ENCODE measurements at regions not wholly inside any gene's neighbourhood (a gene's known extent, or its start where the extent isn't known, plus 50 kb on each side); places are given as distances from the start of the nearest gene placed in this dataset.

- Histone ChIP-seq H3K4me1 (ENCODE audit: control insufficient read depth in 5 of 5, insufficient read depth in 5 of 5, low read length in 5 of 5) (no peaks in the 10 kb centered on the region), H3K27me3 (ENCODE audit: control insufficient read depth in 3 of 3, insufficient read depth in 3 of 3, low read length in 2 of 3) (no peaks in the 10 kb centered on the region), H3K27ac (ENCODE audit: low read depth in 1 of 2, low read length in 1 of 2) (no peak overlapping the region), H3K9me3 (ENCODE audit: control insufficient read depth in 4 of 4, insufficient read depth in 3 of 4, low read length in 3 of 4) (peaks cover 0 to 3% (median 0%) of the 10 kb centered on the region in 4 donors), H3K9ac (ENCODE audit: insufficient read depth in 1 of 2, low read length in 2 of 2) (no peak overlapping the region), H3K36me3 (ENCODE audit: control insufficient read depth in 4 of 4, insufficient read depth in 4 of 4, low read length in 4 of 4) (no peaks in the 10 kb centered on the region), H3K4me3 (no peak overlapping the region)
- 89 to 94% methylated on average over 5 of the region's 5 CpGs for WGBS, 2 donors
- TF ChIP-seq CTCF (IDR thresholded peaks at IDR 0.05; ENCODE audit: control extremely low read depth, extremely low read depth) = no peak
- DNase-seq = no peak
- no peak for ATAC-seq (ENCODE audit: insufficient read depth, low FRiP score)
These were observed 397.7 kb upstream of the EPHA6 start for GRCh38 chr3:96416549-96417255.

- Histone ChIP-seq H3K9me3 (ENCODE audit: control insufficient read depth in 4 of 4, insufficient read depth in 3 of 4, low read length in 3 of 4) (peaks cover 0 to 2% (median 0%) of the 10 kb centered on the region in 4 donors), H3K36me3 (ENCODE audit: control insufficient read depth in 4 of 4, insufficient read depth in 4 of 4, low read length in 4 of 4) (no peaks in the 10 kb centered on the region), H3K4me3 (no peak overlapping the region), H3K27ac (ENCODE audit: low read depth in 1 of 2, low read length in 1 of 2) (no peak overlapping the region), H3K4me1 (ENCODE audit: control insufficient read depth in 5 of 5, insufficient read depth in 5 of 5, low read length in 5 of 5) (no peaks in the 10 kb centered on the region), H3K27me3 (ENCODE audit: control insufficient read depth in 3 of 3, insufficient read depth in 3 of 3, low read length in 2 of 3) (no peaks in the 10 kb centered on the region), H3K9ac (ENCODE audit: insufficient read depth in 1 of 2, low read length in 2 of 2) (no peak overlapping the region)
- TF ChIP-seq CTCF (IDR thresholded peaks at IDR 0.05; ENCODE audit: control extremely low read depth, extremely low read depth) = no peak
- ATAC-seq (ENCODE audit: insufficient read depth, low FRiP score) (no peak), DNase-seq (no peak)
These were observed 386.3 kb upstream of the EPHA6 start for GRCh38 chr3:96428097-96428496.

- Histone ChIP-seq H3K4me1 (ENCODE audit: control insufficient read depth in 5 of 5, insufficient read depth in 5 of 5, low read length in 5 of 5) (no peaks in the 10 kb centered on the region), H3K9ac (ENCODE audit: insufficient read depth in 1 of 2, low read length in 2 of 2) (no peak overlapping the region), H3K36me3 (ENCODE audit: control insufficient read depth in 4 of 4, insufficient read depth in 4 of 4, low read length in 4 of 4) (no peaks in the 10 kb centered on the region), H3K27me3 (ENCODE audit: control insufficient read depth in 3 of 3, insufficient read depth in 3 of 3, low read length in 2 of 3) (no peaks in the 10 kb centered on the region), H3K9me3 (ENCODE audit: control insufficient read depth in 4 of 4, insufficient read depth in 3 of 4, low read length in 3 of 4) (peaks cover 0 to 2% (median 0%) of the 10 kb centered on the region in 4 donors), H3K4me3 (no peak overlapping the region), H3K27ac (ENCODE audit: low read depth in 1 of 2, low read length in 1 of 2) (no peak overlapping the region)
- DNase-seq = no peak
- no peak for TF ChIP-seq CTCF (IDR thresholded peaks at IDR 0.05; ENCODE audit: control extremely low read depth, extremely low read depth)
- WGBS, 2 donors = 77 to 87% methylated on average over 2 of the region's 2 CpGs
- ATAC-seq (ENCODE audit: insufficient read depth, low FRiP score) = no peak
These were observed 384.3 kb upstream of the EPHA6 start for GRCh38 chr3:96430079-96430478.

- DNase-seq = no peak
- Histone ChIP-seq H3K4me3 (no peak overlapping the region), H3K27ac (ENCODE audit: low read depth in 1 of 2, low read length in 1 of 2) (no peak overlapping the region), H3K9ac (ENCODE audit: insufficient read depth in 1 of 2, low read length in 2 of 2) (no peak overlapping the region), H3K9me3 (ENCODE audit: control insufficient read depth in 4 of 4, insufficient read depth in 3 of 4, low read length in 3 of 4) (peaks cover 0 to 2% (median 0%) of the 10 kb centered on the region in 4 donors), H3K36me3 (ENCODE audit: control insufficient read depth in 4 of 4, insufficient read depth in 4 of 4, low read length in 4 of 4) (no peaks in the 10 kb centered on the region), H3K27me3 (ENCODE audit: control insufficient read depth in 3 of 3, insufficient read depth in 3 of 3, low read length in 2 of 3) (no peaks in the 10 kb centered on the region), H3K4me1 (ENCODE audit: control insufficient read depth in 5 of 5, insufficient read depth in 5 of 5, low read length in 5 of 5) (no peaks in the 10 kb centered on the region)
- no peak for TF ChIP-seq CTCF (IDR thresholded peaks at IDR 0.05; ENCODE audit: control extremely low read depth, extremely low read depth)
- ATAC-seq (ENCODE audit: insufficient read depth, low FRiP score) = no peak
- WGBS, 2 donors = 73 to 86% methylated on average over 2 of the region's 2 CpGs
These were observed 379.7 kb upstream of the EPHA6 start for GRCh38 chr3:96434651-96435050.

Data from lung (tissue), 11 donors.